Uterus (tissue), 3 donors: ENCODE measurements at regions not wholly inside any gene's neighbourhood (a gene's known extent, or its start where the extent isn't known, plus 50 kb on each side); places are given as distances from the start of the nearest gene placed in this dataset.

Experiments used
- DNase-seq, 2 donors: peaks; one replicate each; pipeline ENCODE4 v3.0.0-alpha.2; 2019 to 2020
- H3K27ac ChIP-seq, 2 donors: fragments of 200-600 bp; sonication (generic); 1 replicate in 1 of 2; 2 replicates in 1 of 2; pipeline ENCODE4 v1.5.1; 2016 to 2018
- H3K27me3 ChIP-seq, 2 donors: fragments of 200-600 bp; sonication (generic); one replicate each; pipeline ENCODE4 v1.5.1; 2018 to 2019; ENCODE audit warnings: control low read depth in 1 of 2
- H3K36me3 ChIP-seq, 2 donors: fragments of 200-600 bp; sonication (generic); one replicate each; pipeline ENCODE4 v1.5.1; 2019; ENCODE audit warnings: control low read depth in 1 of 2
- H3K4me1 ChIP-seq, 2 donors: fragments of 200-600 bp; sonication (generic); one replicate each; pipeline ENCODE4 v1.5.1; 2018 to 2019; ENCODE audit warnings: control low read depth in 1 of 2
- H3K4me3 ChIP-seq, 2 donors: fragments of 200-600 bp; sonication (generic); 1 replicate in 1 of 2; 2 replicates in 1 of 2; pipeline ENCODE4 v1.5.1; 2018 to 2019; ENCODE audit warnings: mild to moderate bottlenecking in 1 of 2
- H3K9me3 ChIP-seq, 2 donors: fragments of 200-600 bp; sonication (generic); one replicate each; pipeline ENCODE4 v1.5.1; 2019; ENCODE audit warnings: control low read depth in 1 of 2
- CTCF ChIP-seq, 4 experiments: fragments of 200-600 bp in 2 of 4; fragments of 450-650 bp in 2 of 4; sonication (generic) in 2 of 4; IDR thresholded peaks; one replicate each; pipeline ENCODE4 v1.5.1; 2016 to 2019; ENCODE audit warnings: antibody characterized with exemption in 4 of 4, mild to moderate bottlenecking in 2 of 4, moderate library complexity in 1 of 4
- POLR2A ChIP-seq, 2 donors: fragments of 450-650 bp; IDR thresholded peaks; one replicate each; pipeline ENCODE4 v1.6.1; 2016; ENCODE audit warnings: antibody characterized with exemption in 2 of 2, mild to moderate bottlenecking in 1 of 2, moderate library complexity in 1 of 2
- intact Hi-C: fragments of 100-400 bp; cut with DNase I; formaldehyde crosslinking; loops from one replicate; pipeline ENCODE4 v1.15.1; 2023; ENCODE audit warnings: low total_unique reads
- donor health status: DM: yes; HTN: yes; CAD: no.

GRCh38 chr2:5479265-5479928 lies 212.8 kb upstream of the SOX11 start:
- no peaks in the 10 kb centered on the region for H3K27me3 ChIP-seq
- no peaks in the 10 kb centered on the region for H3K36me3 ChIP-seq
- H3K27ac ChIP-seq: no peak overlapping the region
- no peaks in the 10 kb centered on the region for H3K9me3 ChIP-seq
- H3K4me3 ChIP-seq: no peak overlapping the region
- DNase-seq: no peak
- intact Hi-C loops: no loop called here
- TF ChIP-seq POLR2A (IDR thresholded peaks at IDR 0.05) (no peak), CTCF (IDR thresholded peaks at IDR 0.05) (no peak)
- no peaks in the 10 kb centered on the region for H3K4me1 ChIP-seq

- H3K4me3 ChIP-seq: no peak overlapping the region
- no peaks in the 10 kb centered on the region for H3K36me3 ChIP-seq
- H3K27ac ChIP-seq: no peak overlapping the region
- DNase-seq: no peak
- no peaks in the 10 kb centered on the region for H3K27me3 ChIP-seq
- H3K4me1 ChIP-seq: no peaks in the 10 kb centered on the region
- H3K9me3 ChIP-seq: no peaks in the 10 kb centered on the region
- TF ChIP-seq POLR2A (IDR thresholded peaks at IDR 0.05) (no peak), CTCF (IDR thresholded peaks at IDR 0.05) (no peak)
- intact Hi-C loops: no loop called here
These were observed 209.3 kb upstream of the SOX11 start for GRCh38 chr2:5482929-5483331.

GRCh38 chr2:5484868-5485267 lies 207.3 kb upstream of the SOX11 start:
- intact Hi-C loops: no loop called here
- no peaks in the 10 kb centered on the region for H3K27me3 ChIP-seq

GRCh38 chr2:5491523-5491922 lies 200.7 kb upstream of the SOX11 start:
- TF ChIP-seq CTCF (IDR thresholded peaks at IDR 0.05) (no peak), POLR2A (IDR thresholded peaks at IDR 0.05) (no peak)
- intact Hi-C loops: no loop called here
- H3K36me3 ChIP-seq: no peaks in the 10 kb centered on the region
- H3K9me3 ChIP-seq: no peaks in the 10 kb centered on the region
- DNase-seq: no peak
- H3K27me3 ChIP-seq: no peaks in the 10 kb centered on the region
- H3K27ac ChIP-seq: no peak overlapping the region
- H3K4me1 ChIP-seq: no peaks in the 10 kb centered on the region
- no peak overlapping the region for H3K4me3 ChIP-seq

More at GRCh38 chr2:5484868-5485267, 207.3 kb upstream of the SOX11 start:
- no peaks in the 10 kb centered on the region for H3K36me3 ChIP-seq
- DNase-seq: no peak
- no peak overlapping the region for H3K4me3 ChIP-seq
- no peaks in the 10 kb centered on the region for H3K4me1 ChIP-seq
- no peak for TF ChIP-seq CTCF (IDR thresholded peaks at IDR 0.05)
- TF ChIP-seq POLR2A (IDR thresholded peaks at IDR 0.05): no peak
- H3K9me3 ChIP-seq: no peaks in the 10 kb centered on the region
- H3K27ac ChIP-seq: no peak overlapping the region

- H3K27ac ChIP-seq: no peak overlapping the region
- intact Hi-C loops: no loop called here
- H3K27me3 ChIP-seq: no peaks in the 10 kb centered on the region
- no peaks in the 10 kb centered on the region for H3K4me1 ChIP-seq
- no peak for TF ChIP-seq POLR2A (IDR thresholded peaks at IDR 0.05)
- no peak for TF ChIP-seq CTCF (IDR thresholded peaks at IDR 0.05)
- H3K9me3 ChIP-seq: no peaks in the 10 kb centered on the region
- no peak overlapping the region for H3K4me3 ChIP-seq
- no peaks in the 10 kb centered on the region for H3K36me3 ChIP-seq
- DNase-seq: no peak
These were observed 198.9 kb upstream of the SOX11 start for GRCh38 chr2:5493256-5493655.
